CD1c-positive myeloid dendritic cell (primary cell): ENCODE measurements at regions not wholly inside any gene's neighbourhood (a gene's known extent, or its start where the extent isn't known, plus 50 kb on each side); places are given as distances from the start of the nearest gene placed in this dataset.

ENCODE experiments used
- DNase-seq: peaks from one replicate; pipeline ENCODE4 v3.0.0-alpha.2; 2016; ENCODE audit errors: extremely low spot score

DNA sequence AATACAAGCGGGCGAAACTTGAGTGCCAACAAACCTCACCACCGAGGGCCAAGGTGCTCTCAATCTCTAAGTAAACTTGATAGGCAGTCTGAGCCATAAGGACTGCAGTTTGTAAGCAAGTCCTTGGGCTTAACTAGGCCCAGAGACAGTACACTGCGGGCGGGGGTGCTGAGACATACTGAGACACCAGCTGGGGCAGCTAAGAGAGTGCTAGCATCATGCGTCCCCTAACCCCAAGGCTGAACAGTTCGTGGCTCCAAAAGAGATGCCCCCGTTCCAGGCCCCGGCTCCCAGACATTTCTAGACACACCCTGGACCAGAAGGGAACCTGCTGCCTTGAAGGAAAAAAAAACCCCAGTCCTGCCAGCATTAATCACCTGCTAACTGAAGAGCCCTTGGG is 126.8 kb upstream of the PRDX4 start:
- no peak for DNase-seq

DNA sequence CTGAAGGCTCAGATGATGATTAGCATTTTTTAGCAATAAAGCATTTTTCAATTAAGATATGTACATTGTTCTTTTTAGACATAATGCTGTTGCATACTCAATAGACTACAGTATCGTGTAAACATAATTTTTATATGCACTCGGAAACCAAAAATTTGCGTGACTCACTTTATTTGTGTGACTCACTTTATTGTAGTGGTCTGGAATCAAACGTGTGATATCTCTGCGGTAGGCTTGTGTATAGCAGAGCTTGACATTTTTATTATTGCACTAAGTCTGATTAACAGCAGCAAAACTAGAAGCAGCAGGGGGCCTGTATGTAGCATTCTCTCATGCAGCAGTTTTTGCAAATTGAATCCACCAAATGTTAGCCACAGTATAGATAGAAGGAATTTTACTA is 119.1 kb upstream of the PRDX4 start:
- DNase-seq = no peak

DNA sequence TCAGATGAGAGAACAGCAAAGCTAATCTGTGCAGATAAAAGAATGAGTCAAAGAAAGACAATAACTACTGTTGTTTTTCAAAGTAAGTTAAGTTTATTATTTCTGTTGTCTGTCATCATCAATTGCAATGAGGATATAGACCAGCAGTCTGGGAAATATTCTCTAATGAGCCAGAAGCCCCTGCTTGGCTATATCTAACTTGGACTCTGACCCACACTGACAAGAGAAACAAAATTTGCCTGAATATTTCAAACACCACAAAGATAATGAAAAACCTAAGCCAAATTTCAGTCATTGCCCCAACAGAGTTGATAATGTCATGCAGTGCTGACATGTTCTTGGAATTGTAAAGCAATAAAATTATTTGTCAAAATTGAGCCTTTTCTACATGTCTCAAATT is 115.0 kb upstream of the PRDX4 start:
- no peak for DNase-seq

DNA sequence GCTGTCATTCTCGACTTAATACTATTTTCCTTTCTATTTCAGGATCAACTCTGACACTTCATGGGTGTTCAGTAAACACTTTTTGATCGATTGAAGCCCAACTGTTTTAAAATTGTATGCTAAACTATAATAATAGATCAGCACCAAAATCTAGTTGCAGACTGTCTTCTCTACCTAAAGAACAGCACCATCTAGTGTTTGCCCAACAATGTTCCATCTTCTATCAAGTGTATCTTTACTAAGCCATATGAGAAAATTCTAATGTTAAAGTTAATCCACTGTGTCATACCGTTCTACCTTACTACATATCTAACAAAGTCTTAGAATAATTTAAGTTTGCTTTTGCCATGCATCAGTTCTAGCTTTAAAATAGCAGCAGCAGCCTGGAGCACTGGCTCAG is 113.0 kb upstream of the PRDX4 start:
- DNase-seq = no peak

GRCh38 chrX:23557070-23557469 is 110.2 kb upstream of the PRDX4 start:
- DNase-seq = no peak

- no peak for DNase-seq
Observed at GRCh38 chrX:23559975-23560374, 107.3 kb upstream of the PRDX4 start.

DNA sequence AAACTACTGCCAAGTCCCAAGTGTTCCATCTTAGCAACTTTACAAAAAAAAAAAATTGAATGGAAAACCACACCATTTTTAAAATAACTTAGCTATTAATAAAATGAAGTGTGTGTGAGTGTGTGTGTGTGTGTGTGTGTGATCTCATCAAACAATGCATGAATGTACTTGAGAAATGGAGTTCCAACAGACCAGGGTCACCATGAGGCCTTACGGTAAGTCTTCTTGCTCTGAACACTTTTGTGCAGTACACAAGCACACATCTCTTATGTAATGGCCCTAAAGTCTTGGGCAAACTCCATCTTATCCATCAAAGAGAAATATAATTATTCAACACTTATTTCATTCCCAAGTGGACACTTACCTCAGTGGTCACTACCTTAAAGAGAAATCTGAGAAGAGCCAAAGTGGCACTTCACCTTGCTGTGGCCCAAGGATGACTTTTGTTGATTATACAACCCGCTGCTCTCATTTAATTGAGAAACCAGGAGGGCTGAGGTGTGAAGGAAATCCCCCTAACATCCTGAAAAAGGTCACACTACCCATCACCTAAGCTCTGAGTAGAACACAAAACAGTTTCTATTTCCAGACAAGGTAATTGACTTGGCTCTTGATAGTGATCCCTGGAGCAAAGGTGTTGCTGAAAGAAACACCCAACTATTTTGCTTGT is 96.5 kb upstream of the PRDX4 start:
- no peak for DNase-seq

DNA sequence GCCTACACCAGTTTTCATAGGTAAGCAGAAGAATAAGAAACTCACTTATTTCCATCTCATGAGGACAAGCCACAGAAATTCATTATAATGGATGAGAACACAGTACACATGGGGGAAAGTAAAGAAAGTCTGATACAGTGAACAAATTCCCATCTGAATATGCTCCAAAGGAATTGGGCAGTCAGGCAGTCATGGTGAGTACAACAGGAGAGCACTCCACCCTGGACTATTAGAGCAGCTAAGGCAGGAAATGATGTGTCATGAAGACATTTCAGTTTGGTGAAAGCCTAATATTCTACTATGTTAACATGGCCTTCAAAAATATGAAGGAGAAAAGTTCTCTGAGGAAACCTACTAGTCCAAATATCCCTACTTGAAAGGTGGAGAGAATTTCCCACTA is 92.0 kb upstream of the PRDX4 start:
- no peak for DNase-seq

- no peak for DNase-seq
Observed at GRCh38 chrX:23578079-23578478, 89.2 kb upstream of the PRDX4 start.

GRCh38 chrX:23589496-23589895 is 77.8 kb upstream of the PRDX4 start:
- DNase-seq = no peak

DNA sequence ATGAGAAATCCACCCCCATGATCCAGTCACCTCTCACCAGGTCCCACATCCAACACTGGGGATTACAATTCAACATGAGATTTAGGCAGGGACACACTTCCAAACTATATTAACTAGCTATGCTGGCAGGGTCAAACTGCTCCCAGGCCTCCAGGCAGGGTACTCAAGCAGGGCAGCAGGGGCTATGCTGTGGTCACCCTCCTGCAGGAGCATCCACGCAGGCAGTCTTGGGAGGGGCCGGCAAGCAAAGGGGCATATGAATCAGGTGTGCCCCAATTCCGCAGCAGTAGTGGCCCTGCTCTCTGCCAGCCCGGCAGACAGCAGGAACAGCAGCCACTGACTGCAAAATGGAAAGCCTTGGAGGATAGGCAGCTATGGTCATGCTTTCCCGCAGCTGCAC is 74.6 kb upstream of the PRDX4 start:
- no peak for DNase-seq

GRCh38 chrX:23598575-23598974 is 68.7 kb upstream of the PRDX4 start:
- no peak for DNase-seq

- no peak for DNase-seq
Observed at GRCh38 chrX:23603501-23603900, 63.8 kb upstream of the PRDX4 start.

GRCh38 chrX:23610495-23610894 is 56.8 kb upstream of the PRDX4 start:
- DNase-seq = no peak

DNA sequence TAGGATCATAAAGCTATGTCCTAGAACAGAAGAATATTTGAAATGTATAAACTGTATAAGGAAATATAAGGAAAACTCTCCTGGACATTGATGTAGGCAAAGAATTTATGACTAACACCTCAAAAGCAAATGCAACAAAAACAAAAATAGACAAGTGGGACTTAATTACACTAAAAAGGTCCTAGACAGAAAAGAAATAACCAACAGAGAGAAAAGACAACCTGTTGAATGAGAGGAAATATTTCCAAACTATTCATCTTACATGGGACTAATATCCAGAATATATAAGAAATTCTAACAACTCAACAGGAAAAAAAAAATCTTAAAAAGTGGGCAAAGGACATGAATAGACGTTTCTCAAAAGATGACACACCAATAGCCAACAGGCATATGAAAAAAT is 54.4 kb upstream of the PRDX4 start:
- no peak for DNase-seq

GRCh38 chrX:23616361-23616760 is 50.9 kb upstream of the PRDX4 start:
- peak; percentile 3 for DNase-seq
